ENCODE measurements at regions not wholly inside any gene's neighbourhood (a gene's known extent, or its start where the extent isn't known, plus 50 kb on each side); places are given as distances from the start of the nearest gene placed in this dataset.

DNA sequence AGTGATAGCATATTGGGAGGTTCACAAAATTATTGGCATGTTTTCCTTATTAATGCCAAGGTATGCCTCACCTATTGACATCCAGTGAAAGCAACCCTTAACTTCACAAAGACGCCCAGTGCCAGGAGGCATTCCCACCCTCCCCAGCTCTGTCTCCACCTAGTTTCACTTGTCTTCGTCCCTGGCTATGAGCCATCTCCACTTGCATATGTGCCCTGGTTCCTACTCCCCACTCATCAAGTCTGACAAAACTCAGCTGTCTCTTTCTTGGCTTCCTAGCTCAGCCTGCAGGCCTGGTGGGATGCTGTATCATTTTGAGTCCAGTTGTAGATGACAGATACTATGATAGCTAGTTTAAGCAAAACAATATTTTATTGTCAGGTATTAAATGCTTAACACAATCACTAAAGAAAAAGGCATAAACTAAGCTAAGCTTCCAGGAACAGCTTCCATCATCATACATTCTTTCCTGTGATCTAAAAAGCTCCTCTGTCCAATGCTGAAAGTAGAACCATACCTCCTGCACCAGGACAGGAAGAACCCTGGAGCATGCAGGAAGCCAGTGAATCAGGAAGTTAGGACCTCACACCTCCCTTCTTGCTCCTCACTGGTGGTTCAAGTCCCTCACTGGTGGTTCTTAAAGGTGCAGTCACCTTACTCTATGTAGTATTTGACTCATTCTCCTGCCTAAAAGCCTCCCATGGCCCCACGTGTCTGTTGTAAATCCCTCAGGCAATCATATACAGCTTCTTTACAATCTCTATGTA is 410.3 kb upstream of the RASGEF1B start:
- ATAC-seq (no peak), DNase-seq (no peak)

DNA sequence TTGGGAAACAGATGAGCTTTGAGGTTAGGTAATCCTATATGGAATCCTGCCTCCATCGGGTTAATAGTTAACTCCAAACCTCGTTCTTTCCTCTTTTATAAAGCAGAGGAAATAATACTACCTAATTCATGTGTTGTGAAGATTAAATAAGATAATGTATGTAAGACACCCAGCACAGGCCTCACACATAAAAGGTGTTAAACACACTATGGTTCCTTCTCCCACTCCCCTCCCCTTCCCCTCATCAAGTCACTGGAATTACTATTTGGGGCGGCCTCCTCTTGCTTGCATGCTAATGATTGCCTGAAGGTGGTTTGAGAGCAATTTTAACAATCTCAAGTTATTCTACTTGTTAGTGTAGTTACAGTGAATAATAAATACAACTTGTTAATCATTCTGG is 404.4 kb upstream of the RASGEF1B start:
- DNase-seq (no peak), ATAC-seq (no peak)

GRCh38 chr4:81874661-81875515 is 403.2 kb upstream of the RASGEF1B start:
- DNase-seq (no peak), ATAC-seq (no peak)

DNA sequence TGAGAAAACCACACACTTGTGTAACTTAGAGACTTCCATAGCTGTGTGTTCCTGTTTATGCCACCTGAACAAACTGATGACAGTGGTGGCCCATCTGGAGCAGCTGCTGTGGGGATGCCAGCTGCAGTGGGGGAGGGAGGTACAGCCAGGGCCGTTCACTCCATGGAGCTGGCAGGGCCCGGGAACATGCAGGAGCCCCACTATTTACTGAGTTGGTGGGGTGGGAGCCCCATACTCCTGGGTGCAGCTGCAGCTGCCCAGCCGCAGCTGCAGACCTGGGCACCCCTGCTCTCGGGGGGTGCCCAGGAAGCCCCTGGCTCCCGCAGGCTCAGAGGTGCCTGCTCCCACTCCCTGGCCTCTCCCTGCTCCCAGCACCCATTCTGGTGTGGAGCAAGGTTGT is 398.6 kb upstream of the RASGEF1B start:
- ATAC-seq, result no peak

GRCh38 chr4:81860111-81860510 is 388.4 kb upstream of the RASGEF1B start:
- DNase-seq (no peak), ATAC-seq (no peak)

More for the DNA sequence above, 398.6 kb upstream of the RASGEF1B start:
- DNase-seq, result no peak

DNA sequence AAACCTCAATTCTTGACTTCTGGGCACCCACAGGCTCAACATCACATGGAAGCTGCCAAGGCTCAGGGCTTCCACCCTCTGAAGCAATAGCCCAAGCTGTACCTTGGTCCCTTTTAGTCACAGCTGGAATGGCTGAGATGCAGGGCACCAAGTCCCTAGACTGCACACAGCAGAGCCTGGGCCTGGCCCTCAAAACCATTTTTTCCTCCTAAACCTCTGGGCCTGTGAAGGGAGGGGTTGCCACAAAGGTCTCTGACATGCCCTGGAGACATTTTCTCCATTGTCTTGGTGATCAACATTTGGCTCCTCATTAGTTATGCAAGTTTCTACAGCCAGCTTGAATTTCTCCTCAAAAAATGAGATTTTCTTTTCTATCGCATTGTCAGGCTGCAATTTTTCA is 382.7 kb upstream of the RASGEF1B start:
- ATAC-seq (no peak), DNase-seq (no peak)

DNA sequence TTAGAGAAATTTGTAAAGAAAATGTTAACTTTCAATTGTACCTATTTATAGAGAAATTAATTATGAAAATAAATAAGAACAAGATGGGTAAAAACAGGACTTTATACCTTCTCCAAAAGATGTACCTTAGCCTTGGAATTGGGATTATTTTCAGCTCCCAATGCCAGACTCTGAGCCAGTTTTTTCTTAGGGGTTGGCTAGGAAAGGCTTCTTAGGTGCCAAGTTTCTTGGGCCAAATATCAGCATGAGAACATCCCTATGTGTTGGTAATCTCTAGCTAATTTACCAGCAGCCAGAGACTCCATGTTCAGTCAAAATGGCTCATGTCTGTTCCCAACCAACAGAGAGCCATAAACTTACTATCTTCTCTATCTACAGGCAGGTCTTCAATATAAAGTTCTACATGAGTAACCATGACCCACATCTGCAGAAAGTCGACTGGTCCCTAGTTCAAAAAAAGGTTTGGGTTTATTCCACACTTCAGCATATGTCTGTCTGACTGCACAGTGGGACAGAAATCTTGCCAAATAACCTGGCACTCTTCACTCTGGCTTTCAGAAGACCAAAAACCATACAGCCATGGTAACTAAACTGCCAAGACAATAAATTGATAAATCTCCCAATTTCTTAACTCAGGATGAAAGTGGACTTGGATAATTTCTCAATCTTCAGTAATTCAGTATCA is 380.5 kb upstream of the RASGEF1B start:
- no peak for ATAC-seq
- no peak for DNase-seq

DNA sequence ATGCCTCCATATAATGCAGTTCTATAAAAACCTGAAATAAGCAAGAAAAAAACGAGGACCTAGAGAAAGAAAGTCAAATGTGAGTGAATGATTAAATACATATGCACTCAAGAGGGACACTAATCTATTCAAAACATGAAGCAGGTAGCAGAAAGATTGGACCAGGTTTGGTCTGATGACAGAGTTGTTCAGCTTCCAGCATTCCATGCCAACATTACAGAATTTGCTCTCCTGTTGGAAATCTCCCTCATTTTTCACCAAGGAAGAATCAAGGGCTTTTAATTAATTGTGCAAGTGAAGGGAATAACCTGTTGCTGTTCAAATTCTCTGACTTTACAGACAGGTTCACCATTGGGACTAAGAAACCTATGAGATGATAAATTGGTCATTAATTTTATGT is 379.0 kb upstream of the RASGEF1B start:
- DNase-seq, result no peak
- no peak for ATAC-seq

- no peak for DNase-seq
- no peak for ATAC-seq
Measured at GRCh38 chr4:81845761-81846160, 374.1 kb upstream of the RASGEF1B start.

GRCh38 chr4:81845273-81845672 is 373.6 kb upstream of the RASGEF1B start:
- DNase-seq (no peak), ATAC-seq (no peak)

DNA sequence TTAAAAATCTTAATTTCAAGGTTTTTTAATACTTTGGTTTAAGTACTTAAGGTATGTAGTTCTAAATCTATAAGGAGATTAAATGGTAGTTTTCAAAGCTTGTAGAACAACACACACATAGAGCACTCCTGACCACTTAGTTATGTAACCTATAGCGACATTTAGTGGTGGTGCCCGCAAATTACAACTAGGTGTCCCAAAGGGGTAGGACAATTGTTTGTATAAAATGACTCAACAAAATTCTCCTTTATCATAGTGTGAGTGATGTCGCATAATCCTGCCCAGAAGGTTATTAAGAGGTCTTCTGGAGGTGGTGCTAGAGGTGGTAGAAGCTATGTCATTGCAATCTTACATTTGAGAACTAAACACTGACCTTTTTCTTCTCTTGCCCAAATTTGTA is 373.0 kb upstream of the RASGEF1B start:
- DNase-seq (peak; percentile 64), ATAC-seq (peak; percentile 86)

DNA sequence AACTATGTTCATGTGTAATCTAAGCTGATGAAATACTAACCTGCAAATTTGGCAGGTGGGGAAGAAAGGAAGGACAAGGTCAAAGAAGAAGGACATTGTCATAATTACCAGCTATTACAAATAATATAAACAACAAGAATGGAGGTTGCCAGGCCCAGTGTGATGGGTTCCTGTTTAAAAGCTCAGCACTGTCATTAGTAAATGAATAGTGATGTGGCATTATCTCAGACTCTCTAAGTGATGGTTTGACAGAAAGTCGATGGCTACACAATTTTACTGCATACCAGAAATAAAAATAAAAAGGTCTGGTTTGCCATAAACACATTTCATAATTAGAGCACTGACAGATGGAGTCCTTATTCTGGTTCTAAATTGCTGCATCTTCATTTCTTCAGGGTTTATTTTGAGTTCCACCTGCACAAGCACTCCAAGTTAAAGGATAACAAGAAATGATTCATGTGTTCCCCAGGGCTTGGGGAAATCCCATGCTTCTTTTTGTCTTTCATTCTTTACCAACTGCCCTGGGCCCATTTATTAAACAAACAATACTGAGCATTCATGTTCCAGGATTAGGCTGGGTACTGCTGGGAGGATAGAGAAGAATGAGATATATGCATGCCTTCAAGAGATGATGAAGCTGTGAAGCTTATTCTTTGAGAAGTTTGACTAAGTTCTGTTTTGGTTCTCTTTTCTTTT is 367.8 kb upstream of the RASGEF1B start:
- ATAC-seq, result peak; percentile 82
- DNase-seq, result no peak

- ATAC-seq (no peak), DNase-seq (no peak)
Measured at GRCh38 chr4:81838586-81838985, 366.9 kb upstream of the RASGEF1B start.

- ATAC-seq, result no peak
Measured at GRCh38 chr4:81836716-81837115, 365.0 kb upstream of the RASGEF1B start.

DNA sequence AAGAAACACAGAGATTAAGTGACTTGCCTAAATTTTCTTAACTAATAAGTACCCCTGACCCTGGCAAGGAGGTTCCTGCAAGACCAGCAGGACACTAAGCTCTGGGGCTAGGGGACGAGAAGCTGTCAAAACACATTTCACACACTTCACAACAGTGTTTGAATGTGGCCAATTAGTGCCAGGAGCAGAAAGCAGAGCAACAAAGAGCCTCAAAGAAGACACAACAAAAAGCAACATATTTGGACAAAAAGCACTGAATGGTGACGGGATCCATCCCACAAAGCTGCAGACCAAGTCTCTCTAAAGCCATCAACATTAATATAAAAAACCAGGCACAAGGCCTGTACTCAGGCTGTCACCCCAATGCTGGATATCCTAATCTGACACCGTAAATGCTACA is 361.9 kb upstream of the RASGEF1B start:
- ATAC-seq (no peak), DNase-seq (no peak)

More at GRCh38 chr4:81836716-81837115, 365.0 kb upstream of the RASGEF1B start:
- no peak for DNase-seq

- no peak for ATAC-seq
Measured at GRCh38 chr4:81828991-81829390, 357.3 kb upstream of the RASGEF1B start.

DNA sequence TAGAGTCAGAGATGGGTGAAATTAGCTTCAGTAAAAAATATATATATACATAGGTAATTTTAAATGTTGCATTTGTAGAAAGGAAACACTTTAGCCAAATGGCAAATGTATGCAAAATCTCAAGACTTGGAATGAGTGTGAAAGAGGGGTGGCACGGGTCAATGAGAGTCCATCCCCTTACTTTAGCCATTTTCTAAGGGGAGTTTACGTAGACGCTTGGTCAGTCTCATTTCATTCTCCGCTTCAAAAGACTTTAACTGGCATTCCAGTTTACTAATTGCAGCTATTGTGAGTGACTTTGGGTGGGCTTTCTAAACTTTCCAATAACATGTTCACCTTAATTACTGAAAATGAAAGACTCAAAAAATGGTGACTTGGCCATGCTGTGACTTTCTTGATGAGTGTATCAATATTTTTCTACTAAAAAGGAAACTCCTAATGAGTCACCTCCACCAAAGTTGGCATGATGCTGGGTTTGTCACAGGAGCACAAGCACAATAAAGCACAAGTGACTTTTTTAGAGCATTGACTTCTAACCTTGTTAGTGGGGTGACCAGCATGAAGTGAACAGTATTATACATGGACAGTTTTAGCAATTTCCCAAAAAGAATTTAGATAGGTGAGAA is 356.0 kb upstream of the RASGEF1B start:
- peak; percentile 14 for DNase-seq
- peak; percentile 95 for ATAC-seq

More at GRCh38 chr4:81828991-81829390, 357.3 kb upstream of the RASGEF1B start:
- no peak for DNase-seq

- DNase-seq (no peak), ATAC-seq (no peak)
Measured at GRCh38 chr4:81826817-81827424, 355.2 kb upstream of the RASGEF1B start.

DNA sequence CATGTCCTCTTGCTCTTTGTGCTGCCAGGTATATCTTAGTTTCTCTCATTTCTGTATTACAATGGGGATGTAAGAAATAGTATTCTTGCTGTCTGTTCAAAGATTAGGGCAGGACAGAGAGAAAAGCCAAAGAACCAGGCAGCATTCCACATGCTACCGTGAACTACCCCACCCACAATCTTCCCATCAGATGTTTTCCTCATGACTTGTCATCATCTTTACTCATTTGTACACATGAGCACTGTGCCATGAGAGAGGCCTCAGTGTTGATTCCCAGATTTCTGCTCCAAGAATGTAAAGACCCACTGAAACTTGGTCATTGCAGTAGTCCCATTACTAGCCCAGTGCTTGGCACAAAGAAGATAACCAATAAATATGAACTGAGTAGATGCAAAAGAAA is 354.6 kb upstream of the RASGEF1B start:
- DNase-seq, result no peak
- no peak for ATAC-seq

- ATAC-seq (no peak), DNase-seq (no peak)
Measured at GRCh38 chr4:81818385-81818920, 346.7 kb upstream of the RASGEF1B start.
